ENCODE measurements at regions not wholly inside any gene's neighbourhood (a gene's known extent, or its start where the extent isn't known, plus 50 kb on each side); places are given as distances from the start of the nearest gene placed in this dataset.
"Not testable (repeated sequence)": the region's sequence is repeated elsewhere in the genome, so short reads cannot be mapped to it uniquely, and the experiment has no call there.

DNA sequence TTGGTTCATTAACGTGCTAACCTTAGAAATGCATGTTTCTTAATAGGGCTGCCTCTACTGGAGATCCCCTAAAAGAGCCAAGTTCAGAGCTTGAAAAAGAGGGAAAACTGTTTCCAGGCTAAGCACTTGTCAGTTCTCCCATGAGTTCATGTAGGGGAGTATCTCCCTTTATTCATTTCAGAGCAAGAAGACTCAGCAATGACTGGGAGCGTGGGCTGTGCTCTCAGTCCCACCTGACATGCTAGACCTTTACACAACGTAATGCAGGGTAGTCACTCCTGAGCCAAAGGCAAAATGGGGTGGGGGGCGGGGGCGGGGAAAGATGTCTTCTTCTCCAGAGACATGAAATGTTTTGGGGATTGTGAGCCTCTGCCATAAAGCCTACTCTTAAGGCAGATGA is 420.1 kb upstream of the MCTP2 start:
- no peak for DNase-seq

- DNase-seq = no peak
Observed at GRCh38 chr15:93809516-93809915, 421.8 kb upstream of the MCTP2 start.

DNA sequence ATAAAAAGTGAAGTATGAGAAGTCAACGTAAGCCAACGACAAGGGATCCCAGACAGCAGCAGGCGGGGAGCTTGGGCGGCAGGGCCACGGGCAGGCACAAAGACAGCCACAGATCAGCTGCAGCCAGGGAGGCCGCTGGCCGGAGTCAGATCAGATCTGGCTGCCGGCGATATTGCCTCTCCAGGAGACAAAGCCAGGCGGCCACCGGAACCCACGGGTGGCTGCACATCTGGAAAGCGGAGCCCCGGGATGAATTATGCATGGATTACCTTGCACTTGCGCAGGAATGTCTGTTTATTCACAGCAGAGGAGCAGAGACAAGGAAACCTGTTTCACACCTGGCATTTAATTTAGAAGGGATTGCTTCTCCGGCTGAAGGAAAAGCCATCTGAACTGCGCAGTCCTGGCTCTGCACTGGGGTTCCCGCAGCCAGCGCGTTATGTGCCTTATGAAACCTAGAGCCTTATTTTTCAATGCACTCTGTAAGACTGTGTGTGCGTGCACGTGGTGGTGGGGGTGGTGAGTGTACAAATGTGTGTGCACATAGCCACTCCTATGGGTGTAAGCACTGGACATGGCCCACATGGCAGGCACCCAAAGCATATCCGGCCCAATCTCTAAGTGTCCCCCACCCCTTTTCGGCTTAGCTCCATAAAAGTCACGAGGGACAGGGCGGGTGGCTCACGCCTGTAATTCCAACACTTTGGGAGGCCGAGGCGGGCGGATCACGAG is 427.8 kb upstream of the MCTP2 start:
- no peak for DNase-seq

DNA sequence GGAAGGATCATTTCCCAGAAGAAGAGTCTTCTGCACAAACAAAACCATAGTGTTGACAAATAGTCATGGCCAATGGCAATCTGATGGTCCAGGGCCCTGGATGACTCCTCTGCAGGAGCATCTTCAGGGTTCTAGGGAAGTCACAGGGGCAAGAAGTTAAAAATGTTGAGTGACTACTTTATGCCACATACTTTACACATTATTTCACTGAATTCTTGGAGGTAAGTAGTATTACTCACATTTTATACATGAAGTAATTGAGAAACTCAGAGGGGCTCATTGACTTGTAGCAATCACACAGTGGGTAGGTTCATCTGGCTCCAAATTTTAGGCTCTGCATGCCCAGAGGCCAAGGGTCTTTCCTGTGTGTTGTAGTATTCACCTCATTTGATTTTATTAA is 430.2 kb upstream of the MCTP2 start:
- DNase-seq = no peak

DNA sequence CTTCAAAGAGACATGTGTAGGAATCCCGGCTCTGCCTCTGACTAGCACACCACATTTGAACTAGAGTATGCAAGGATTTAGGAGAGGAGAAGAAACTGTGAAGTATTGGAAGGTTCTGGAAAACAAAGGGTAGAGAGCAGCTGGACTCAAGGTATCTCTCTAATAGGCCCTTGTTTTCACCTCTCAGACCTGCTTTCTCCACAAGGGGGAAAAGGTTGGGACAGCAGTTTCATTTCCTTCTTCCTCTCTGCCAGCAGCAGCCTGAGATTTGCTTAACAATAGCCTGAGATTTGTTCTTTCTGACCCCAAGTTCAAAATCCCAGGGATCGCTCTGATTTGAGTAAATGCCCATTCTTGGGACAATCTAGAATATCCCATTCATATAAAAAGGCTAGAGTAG is 430.6 kb upstream of the MCTP2 start:
- DNase-seq = no peak

- no peak for DNase-seq
Observed at GRCh38 chr15:93789441-93789840, 441.9 kb upstream of the MCTP2 start.

DNA sequence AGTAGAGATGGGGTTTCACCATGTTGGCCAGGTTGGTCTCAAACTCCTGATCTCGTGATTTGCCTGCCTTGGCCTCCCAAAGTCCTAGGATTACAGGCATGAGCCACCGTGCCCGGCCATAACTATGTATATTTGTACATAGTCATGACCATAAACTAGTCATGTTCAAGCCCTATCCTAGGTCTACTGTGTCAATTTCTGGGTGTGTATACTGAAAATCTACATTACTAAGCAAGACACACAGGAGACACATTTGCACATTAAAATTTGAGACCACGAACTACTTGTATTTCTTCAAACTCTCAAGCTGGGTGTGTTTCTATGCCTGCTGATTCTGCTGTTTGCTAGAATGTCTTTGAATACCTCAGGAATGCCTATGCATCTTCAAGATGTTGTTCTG is 451.3 kb upstream of the MCTP2 start:
- DNase-seq = no peak

- DNase-seq = no peak
Observed at GRCh38 chr15:93779341-93779740, 452.0 kb upstream of the MCTP2 start.

- no peak for DNase-seq
Observed at GRCh38 chr15:93771196-93772030, 459.9 kb upstream of the MCTP2 start.

- no peak for DNase-seq
Observed at GRCh38 chr15:93770788-93771187, 460.6 kb upstream of the MCTP2 start.

- no peak for DNase-seq
Observed at GRCh38 chr15:93762036-93762435, 469.3 kb upstream of the MCTP2 start.

GRCh38 chr15:93759629-93760028 is 471.7 kb upstream of the MCTP2 start:
- DNase-seq = no peak

- no peak for DNase-seq
Observed at GRCh38 chr15:93758824-93759223, 472.5 kb upstream of the MCTP2 start.

DNA sequence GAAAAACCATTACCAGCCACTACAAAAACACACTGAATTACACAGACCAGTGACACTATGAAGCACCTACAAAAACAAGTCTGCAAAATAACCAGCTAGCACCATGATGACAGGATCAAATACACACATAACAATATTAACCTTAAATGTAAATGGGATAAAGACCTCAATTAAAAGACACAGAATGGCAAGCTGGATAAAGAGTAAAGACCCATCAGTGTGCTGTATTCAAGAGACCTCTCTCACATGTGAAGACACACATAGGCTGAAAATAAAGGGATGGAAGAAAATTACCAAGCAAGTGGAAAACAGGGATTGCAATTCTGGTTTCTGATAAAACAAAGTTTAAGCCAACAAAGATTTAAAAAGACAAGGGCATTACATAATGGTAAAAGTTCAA is 482.7 kb upstream of the MCTP2 start:
- no peak for DNase-seq

DNA sequence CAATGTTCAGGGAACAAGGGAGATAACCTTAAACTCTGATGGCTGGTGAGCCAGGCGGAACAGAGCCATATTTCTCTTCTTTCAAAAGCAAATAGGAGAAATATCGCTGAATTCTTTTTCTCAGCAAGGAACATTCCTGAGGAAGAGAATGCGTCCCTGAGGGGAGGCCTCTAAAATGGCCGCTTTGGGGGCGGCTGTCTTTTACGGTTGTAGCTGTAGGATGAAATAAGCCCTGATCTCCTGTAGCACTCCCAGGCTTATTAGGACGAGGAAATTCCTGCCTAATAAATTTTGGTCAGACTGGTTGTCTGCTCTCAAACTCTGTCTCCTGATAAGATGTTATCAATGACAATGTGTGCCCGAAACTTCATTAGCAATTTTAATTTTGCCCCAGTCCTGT is 496.4 kb upstream of the MCTP2 start:
- DNase-seq = not testable (repeated sequence)

DNA sequence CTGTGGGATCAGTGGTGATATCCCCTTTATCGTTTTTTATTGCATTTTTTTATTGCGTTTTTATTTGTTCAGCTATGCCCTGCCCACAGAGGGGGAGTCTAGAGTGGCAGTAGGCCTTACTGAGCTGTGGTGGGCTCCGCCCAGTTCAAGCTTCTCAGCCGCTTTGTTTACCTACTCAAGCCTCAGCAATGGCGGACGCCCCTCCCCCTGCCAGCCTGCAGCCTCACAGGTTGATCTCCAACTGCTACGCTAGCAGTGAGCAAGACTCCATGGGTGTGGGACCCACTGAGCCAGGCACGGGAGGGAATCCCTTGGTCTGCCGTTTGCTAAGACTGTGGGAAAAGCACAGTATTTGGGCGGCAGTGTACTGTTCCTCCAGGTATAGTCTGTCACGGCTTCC is 500.6 kb upstream of the MCTP2 start:
- DNase-seq = no peak

- DNase-seq = no peak
Observed at GRCh38 chr15:93722165-93722564, 509.2 kb upstream of the MCTP2 start.

GRCh38 chr15:93720607-93721006 is 510.8 kb upstream of the MCTP2 start:
- DNase-seq = no peak

DNA sequence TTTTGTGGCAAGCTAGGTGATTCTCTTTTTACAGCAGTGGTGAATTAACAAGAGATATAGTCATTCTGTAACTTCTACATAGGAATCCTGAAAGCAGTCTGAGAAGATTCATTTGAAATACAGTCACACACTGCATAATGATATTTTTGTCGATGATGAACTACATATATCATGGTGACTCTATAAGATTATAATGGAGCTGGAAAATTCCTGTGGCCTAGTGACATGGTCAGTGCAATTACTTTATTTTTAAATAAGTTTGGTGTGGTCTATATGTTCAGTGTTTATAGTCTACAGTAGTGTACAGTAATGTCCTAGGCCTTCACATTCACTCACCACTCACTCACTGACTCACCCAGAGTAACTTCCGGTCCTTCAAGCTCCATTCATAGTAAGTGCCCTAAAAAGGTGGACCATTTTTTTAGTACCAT is 511.4 kb upstream of the MCTP2 start:
- DNase-seq = no peak

DNA sequence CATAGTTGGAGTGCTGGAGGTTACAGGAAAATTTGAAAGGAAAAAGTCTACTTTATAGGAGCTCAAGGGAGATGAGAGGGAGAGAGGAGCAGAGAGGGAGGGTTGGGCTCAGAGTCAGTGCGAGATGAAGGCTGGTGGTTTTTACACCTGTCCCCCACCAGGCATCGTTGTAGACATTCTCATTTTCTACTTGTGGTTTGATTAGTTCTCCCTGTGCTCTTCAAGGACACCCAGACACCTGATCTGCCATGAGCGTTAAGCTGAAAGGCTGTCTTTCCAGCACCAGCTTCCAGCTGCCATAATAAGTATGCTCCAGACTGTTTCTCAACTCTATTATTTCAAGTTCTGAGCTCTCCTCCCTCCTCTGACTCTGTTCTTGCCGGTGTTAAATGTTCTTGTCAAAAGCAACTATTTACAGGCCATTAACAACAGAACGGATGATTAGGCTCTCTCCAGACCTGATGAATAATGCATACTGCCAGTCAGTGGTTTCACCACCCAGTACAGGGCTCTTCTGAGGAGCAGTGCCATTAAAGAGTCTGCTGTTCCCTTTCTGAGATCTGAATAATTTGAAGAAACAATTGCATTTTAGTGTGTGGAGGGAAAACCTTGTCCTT is 514.6 kb upstream of the MCTP2 start:
- no peak for DNase-seq

DNA sequence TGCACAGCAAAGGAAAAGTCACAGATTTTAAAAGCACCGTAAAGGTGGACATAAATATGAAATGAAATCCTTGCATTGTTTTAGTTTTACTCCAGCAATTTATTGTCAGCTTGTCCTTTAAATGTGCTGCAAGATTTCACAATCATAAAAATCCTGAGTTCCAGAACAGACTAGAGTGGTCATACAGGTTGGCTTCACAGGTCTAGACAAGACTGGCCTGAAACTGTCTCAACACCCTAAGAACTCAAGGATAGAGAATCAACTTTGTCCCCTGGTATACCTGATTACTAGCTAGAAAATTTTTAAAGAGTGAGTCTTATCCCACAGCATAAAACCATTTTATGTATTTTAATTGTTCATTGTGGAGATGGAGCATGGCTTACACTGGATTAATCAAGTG is 521.7 kb upstream of the MCTP2 start:
- no peak for DNase-seq

DNA sequence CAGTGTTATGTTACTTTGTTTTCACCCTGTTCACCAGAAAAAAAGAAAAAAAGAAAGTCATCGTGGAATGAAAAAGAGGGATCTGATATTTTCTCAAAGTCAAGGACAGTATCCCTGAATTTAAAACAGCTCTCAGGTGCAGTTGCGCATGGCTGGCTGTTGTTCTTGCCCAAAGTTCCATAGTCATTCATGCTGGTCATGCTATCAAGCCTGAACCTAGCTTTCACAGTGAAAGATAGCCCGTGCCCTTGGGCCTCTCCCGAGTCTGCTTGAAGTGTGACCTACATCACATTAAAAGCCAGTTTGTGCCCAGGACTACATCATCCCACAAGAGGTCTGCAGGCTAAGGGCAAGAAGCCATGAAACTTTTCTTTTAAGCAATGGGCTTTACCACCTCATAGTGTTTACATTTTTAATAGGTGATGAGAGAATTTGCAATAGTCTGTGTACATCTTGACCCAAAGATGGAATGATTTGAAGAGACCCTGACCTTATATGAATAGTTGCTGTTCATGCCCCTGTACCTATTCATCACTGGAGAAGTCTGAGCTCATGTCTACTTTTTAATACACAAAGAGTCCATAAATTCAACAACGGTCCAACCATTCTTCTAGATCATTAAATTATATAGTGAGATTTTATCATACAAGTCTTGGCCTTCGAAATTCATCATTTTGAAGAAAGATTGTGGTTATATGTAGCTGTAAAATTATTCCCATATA is 522.5 kb upstream of the MCTP2 start:
- no peak for DNase-seq

- DNase-seq = no peak
Observed at GRCh38 chr15:93707751-93708150, 523.6 kb upstream of the MCTP2 start.
